Breast epithelium (tissue), 3 donors: ENCODE measurements at regions not wholly inside any gene's neighbourhood (a gene's known extent, or its start where the extent isn't known, plus 50 kb on each side); places are given as distances from the start of the nearest gene placed in this dataset.

Experiments used
- CTCF ChIP-seq, 3 donors: fragments of 450-650 bp; IDR thresholded peaks; one replicate each; pipeline ENCODE4 v1.5.1; 2016 to 2017; ENCODE audit warnings: antibody characterized with exemption in 3 of 3, mild to moderate bottlenecking in 3 of 3, moderate library complexity in 3 of 3
- POLR2AphosphoS5 ChIP-seq, 3 donors: sonication (generic); formaldehyde crosslinking; IDR thresholded peaks; one replicate each; pipeline ENCODE4 v1.6.1; 2017; ENCODE audit warnings: antibody characterized with exemption in 3 of 3

GRCh38 chr20:24823176-24823784, 125.8 kb upstream of the CST7 start:
- TF ChIP-seq POLR2AphosphoS5 (IDR thresholded peaks at IDR 0.05) (no peak), CTCF (IDR thresholded peaks at IDR 0.05) (no peak)
